ENCODE measurements at regions not wholly inside any gene's neighbourhood (a gene's known extent, or its start where the extent isn't known, plus 50 kb on each side); places are given as distances from the start of the nearest gene placed in this dataset.

DNA sequence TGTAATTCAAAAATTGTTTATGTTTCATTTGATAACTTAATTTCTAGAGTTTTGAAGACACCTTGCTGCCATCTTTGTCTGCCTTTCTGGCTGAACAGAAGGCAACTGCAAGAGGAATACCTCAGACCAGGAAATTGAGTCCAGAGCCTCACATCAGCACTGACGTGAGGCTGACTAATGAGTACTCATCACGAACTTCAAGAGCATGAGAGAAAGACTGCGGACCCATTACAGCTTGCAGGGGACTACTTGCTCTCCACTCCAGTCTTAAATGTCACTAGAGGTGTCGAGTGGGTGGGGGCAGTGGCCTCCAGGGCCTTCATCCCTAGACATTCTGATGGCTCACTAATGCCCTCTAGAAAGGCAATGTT lies 109.5 kb upstream of the SSTR4 start:
- TF ChIP-seq, protein P1, sequence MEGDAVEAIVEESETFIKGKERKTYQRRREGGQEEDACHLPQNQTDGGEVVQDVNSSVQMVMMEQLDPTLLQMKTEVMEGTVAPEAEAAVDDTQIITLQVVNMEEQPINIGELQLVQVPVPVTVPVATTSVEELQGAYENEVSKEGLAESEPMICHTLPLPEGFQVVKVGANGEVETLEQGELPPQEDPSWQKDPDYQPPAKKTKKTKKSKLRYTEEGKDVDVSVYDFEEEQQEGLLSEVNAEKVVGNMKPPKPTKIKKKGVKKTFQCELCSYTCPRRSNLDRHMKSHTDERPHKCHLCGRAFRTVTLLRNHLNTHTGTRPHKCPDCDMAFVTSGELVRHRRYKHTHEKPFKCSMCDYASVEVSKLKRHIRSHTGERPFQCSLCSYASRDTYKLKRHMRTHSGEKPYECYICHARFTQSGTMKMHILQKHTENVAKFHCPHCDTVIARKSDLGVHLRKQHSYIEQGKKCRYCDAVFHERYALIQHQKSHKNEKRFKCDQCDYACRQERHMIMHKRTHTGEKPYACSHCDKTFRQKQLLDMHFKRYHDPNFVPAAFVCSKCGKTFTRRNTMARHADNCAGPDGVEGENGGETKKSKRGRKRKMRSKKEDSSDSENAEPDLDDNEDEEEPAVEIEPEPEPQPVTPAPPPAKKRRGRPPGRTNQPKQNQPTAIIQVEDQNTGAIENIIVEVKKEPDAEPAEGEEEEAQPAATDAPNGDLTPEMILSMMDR (IDR thresholded peaks at IDR 0.05; ENCODE audit: partially characterized antibody, unreplicated experiment): no peak
- Mint-ChIP-seq H3K27me3 (ENCODE audit: unreplicated experiment) (no peaks in the 10 kb centered on the region), H3K9me3 (ENCODE audit: unreplicated experiment) (no peaks in the 10 kb centered on the region), H3K36me3 (ENCODE audit: unreplicated experiment) (no peaks in the 10 kb centered on the region), H3K4me1 (ENCODE audit: low read depth, unreplicated experiment) (no peaks in the 10 kb centered on the region), H3K27ac (ENCODE audit: unreplicated experiment) (no peak overlapping the region), H3K4me3 (ENCODE audit: unreplicated experiment) (no peak overlapping the region)
- DNase-seq: no peak

DNA sequence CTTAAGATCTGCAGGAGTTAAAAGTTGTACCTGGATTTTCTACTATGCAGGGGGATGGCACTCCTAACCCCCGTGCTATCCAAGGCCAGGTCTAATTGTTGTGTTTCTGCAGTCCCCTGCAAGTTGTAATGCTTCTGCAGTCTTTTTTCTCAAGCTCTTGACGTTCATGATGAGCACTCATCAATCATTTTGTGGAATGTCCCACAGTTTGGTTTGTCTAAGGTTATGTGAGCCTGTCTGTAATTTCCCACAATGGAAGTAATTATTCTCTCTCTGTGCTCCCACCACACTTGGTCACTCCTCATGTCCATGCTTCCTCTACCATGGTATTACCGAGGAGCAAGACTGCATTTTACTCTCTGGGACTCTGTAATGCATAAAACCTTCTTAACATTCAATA lies 107.6 kb upstream of the SSTR4 start:
- Mint-ChIP-seq H3K27ac (ENCODE audit: unreplicated experiment) (no peak overlapping the region), H3K9me3 (ENCODE audit: unreplicated experiment) (no peaks in the 10 kb centered on the region), H3K27me3 (ENCODE audit: unreplicated experiment) (no peaks in the 10 kb centered on the region), H3K36me3 (ENCODE audit: unreplicated experiment) (no peaks in the 10 kb centered on the region), H3K4me1 (ENCODE audit: low read depth, unreplicated experiment) (no peaks in the 10 kb centered on the region), H3K4me3 (ENCODE audit: unreplicated experiment) (no peak overlapping the region)
- TF ChIP-seq, protein P1 (IDR thresholded peaks at IDR 0.05; ENCODE audit: partially characterized antibody, unreplicated experiment): no peak
- no peak for DNase-seq

DNA sequence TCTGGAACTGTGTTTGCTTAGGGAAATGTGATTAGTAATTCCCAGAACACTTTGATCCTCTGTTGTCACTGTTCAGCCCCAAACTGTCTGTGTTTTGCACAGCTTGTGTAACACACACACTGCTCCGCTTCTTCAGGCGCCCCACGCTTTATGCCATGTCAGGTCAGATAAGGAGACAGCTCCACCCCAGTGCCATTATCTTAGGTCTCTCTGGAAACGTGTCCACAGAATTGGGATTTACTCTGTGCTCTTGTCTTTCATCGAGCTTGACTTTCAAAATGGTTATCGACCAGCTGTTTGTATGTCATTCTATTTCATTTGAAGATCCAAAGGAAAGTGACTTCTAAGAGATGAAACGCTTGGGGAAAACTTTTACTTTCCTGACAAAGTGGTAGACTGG lies 106.4 kb upstream of the SSTR4 start:
- no peak overlapping the region for H3K4me3 Mint-ChIP-seq (ENCODE audit: unreplicated experiment)
- H3K27ac Mint-ChIP-seq (ENCODE audit: unreplicated experiment): no peak overlapping the region
- TF ChIP-seq, protein P1 (IDR thresholded peaks at IDR 0.05; ENCODE audit: partially characterized antibody, unreplicated experiment): no peak
- H3K9me3 Mint-ChIP-seq (ENCODE audit: unreplicated experiment): no peaks in the 10 kb centered on the region
- H3K4me1 Mint-ChIP-seq (ENCODE audit: low read depth, unreplicated experiment): no peaks in the 10 kb centered on the region
- H3K36me3 Mint-ChIP-seq (ENCODE audit: unreplicated experiment): no peaks in the 10 kb centered on the region
- no peak for DNase-seq
- H3K27me3 Mint-ChIP-seq (ENCODE audit: unreplicated experiment): no peaks in the 10 kb centered on the region

DNA sequence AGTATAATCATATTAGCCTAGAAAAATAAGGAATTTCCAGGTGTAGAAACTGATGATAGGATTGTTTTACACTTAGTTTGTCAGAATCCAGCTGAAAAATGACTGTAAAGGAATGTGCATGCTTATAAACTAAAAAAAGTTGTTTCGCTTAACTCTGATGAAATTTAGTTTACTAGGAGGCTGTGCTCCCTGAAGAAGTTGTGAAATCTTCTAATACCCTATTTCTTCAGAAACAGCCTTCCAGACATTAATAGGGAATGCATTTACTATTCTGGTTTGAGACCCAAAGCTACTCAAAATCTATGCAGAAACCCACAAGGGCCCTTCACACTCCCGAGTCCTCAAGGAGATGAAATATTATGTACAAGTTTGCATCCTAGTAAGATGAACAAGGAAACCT lies 105.5 kb upstream of the SSTR4 start:
- Mint-ChIP-seq H3K4me1 (ENCODE audit: low read depth, unreplicated experiment) (no peaks in the 10 kb centered on the region), H3K36me3 (ENCODE audit: unreplicated experiment) (no peaks in the 10 kb centered on the region), H3K4me3 (ENCODE audit: unreplicated experiment) (no peak overlapping the region), H3K27me3 (ENCODE audit: unreplicated experiment) (no peaks in the 10 kb centered on the region), H3K27ac (ENCODE audit: unreplicated experiment) (no peak overlapping the region), H3K9me3 (ENCODE audit: unreplicated experiment) (no peaks in the 10 kb centered on the region)
- DNase-seq: no peak
- TF ChIP-seq, protein P1 (IDR thresholded peaks at IDR 0.05; ENCODE audit: partially characterized antibody, unreplicated experiment): no peak

DNA sequence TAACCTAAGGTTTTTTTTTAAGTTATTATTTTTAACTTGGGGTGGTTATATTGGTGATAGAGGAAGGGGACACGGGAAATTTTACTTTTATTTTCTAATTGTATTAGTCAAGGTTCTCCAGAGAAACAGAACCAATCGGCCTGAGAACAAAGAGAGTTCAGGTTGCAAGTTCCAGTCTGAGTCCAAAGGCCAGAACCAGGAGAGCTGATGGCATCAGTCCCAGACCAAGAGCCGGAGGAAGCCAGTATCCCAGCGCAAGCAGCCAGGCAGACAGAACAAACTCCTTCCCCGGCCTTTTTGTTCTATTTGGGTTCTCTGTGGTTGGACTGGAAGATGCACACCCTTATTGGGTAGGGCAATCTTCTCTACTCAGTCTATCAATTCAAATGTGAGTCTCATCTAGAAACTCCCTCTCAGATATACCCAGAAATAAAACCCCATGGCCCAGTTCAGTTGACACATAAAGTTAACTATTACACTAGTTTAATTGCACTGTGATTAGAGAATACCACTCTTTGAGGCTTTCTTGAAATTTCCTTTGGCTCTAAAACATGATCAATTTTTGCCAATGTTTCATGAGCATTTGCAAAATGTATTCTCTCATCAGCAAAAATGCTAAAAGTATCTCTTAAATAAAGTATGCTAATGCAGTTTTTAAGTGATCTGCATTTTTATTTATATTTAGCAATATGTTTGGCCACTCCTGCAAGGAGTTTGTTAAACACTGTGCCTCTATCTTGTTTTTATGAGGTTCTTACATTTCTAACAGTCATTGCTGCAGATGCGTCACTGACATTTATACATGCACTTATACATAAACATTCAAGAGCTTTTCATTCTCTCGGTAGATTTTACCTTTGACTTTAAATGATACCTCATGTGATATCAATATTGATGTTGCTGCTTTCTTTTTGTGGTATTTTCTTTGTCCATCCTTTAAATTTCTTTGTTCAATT lies 103.2 kb upstream of the SSTR4 start:
- H3K4me1 Mint-ChIP-seq (ENCODE audit: low read depth, unreplicated experiment): no peaks in the 10 kb centered on the region
- no peak overlapping the region for H3K27ac Mint-ChIP-seq (ENCODE audit: unreplicated experiment)
- H3K4me3 Mint-ChIP-seq (ENCODE audit: unreplicated experiment): no peak overlapping the region
- TF ChIP-seq, protein P1 (IDR thresholded peaks at IDR 0.05; ENCODE audit: partially characterized antibody, unreplicated experiment): no peak
- H3K36me3 Mint-ChIP-seq (ENCODE audit: unreplicated experiment): no peaks in the 10 kb centered on the region
- no peaks in the 10 kb centered on the region for H3K27me3 Mint-ChIP-seq (ENCODE audit: unreplicated experiment)
- no peaks in the 10 kb centered on the region for H3K9me3 Mint-ChIP-seq (ENCODE audit: unreplicated experiment)
- DNase-seq: no peak

Measured in glutamatergic neuron (in vitro differentiated cells).